ENCODE measurements at regions not wholly inside any gene's neighbourhood (a gene's known extent, or its start where the extent isn't known, plus 50 kb on each side); places are given as distances from the start of the nearest gene placed in this dataset.

GRCh38 chr12:111220363-111220762 lies 148.5 kb downstream of the PHETA1 start:
- intact Hi-C loops (cut with DNase I; ENCODE audit: low total_unique reads): no loop called here
- no peak overlapping the region for H3K4me3 ChIP-seq
- DNase-seq: no peak
- no peaks in the 10 kb centered on the region for H3K4me1 ChIP-seq
- no peak for TF ChIP-seq POLR2A (IDR thresholded peaks at IDR 0.05)
- TF ChIP-seq, protein P1, sequence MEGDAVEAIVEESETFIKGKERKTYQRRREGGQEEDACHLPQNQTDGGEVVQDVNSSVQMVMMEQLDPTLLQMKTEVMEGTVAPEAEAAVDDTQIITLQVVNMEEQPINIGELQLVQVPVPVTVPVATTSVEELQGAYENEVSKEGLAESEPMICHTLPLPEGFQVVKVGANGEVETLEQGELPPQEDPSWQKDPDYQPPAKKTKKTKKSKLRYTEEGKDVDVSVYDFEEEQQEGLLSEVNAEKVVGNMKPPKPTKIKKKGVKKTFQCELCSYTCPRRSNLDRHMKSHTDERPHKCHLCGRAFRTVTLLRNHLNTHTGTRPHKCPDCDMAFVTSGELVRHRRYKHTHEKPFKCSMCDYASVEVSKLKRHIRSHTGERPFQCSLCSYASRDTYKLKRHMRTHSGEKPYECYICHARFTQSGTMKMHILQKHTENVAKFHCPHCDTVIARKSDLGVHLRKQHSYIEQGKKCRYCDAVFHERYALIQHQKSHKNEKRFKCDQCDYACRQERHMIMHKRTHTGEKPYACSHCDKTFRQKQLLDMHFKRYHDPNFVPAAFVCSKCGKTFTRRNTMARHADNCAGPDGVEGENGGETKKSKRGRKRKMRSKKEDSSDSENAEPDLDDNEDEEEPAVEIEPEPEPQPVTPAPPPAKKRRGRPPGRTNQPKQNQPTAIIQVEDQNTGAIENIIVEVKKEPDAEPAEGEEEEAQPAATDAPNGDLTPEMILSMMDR (IDR thresholded peaks at IDR 0.05): no peak
- H3K27me3 ChIP-seq: no peaks in the 10 kb centered on the region
- no peak overlapping the region for H3K27ac ChIP-seq
- H3K9me3 ChIP-seq: no peaks in the 10 kb centered on the region
- no peaks in the 10 kb centered on the region for H3K36me3 ChIP-seq

DNA sequence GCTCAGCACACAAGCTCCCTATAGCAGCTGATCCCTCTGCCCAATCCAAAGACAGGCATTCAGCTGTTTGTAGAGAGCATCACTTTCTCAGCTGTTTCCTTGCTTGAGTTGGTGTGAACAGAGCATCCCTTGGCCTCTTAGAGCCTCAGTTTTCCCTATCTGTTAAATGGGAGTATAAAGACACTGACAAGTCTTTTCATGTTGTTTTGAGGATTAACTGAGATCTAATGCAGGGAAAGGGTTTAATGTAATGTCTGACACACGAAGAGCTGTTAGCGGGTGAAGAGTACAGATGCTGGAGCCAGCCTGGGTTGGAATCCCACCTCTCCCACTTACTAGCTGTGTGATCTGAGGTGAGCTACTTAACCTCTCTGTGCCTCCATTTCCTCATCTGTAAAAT lies 149.5 kb downstream of the PHETA1 start:
- no peaks in the 10 kb centered on the region for H3K27me3 ChIP-seq
- TF ChIP-seq POLR2A (IDR thresholded peaks at IDR 0.05): no peak
- TF ChIP-seq, protein P1 (IDR thresholded peaks at IDR 0.05): no peak
- DNase-seq: no peak
- no peaks in the 10 kb centered on the region for H3K4me1 ChIP-seq
- intact Hi-C loops (cut with DNase I; ENCODE audit: low total_unique reads): no loop called here
- H3K9me3 ChIP-seq: no peaks in the 10 kb centered on the region
- no peaks in the 10 kb centered on the region for H3K36me3 ChIP-seq
- no peak overlapping the region for H3K27ac ChIP-seq
- no peak overlapping the region for H3K4me3 ChIP-seq

- intact Hi-C loops (cut with DNase I; ENCODE audit: low total_unique reads): no loop called here
- no peak for TF ChIP-seq POLR2A (IDR thresholded peaks at IDR 0.05)
- TF ChIP-seq, protein P1 (IDR thresholded peaks at IDR 0.05): no peak
- no peak overlapping the region for H3K27ac ChIP-seq
These were observed 150.4 kb downstream of the PHETA1 start for GRCh38 chr12:111218499-111218898.

GRCh38 chr12:111216387-111217159 lies 152.3 kb downstream of the PHETA1 start:
- TF ChIP-seq, protein P1 (IDR thresholded peaks at IDR 0.05): no peak
- TF ChIP-seq POLR2A (IDR thresholded peaks at IDR 0.05): no peak
- Histone ChIP-seq H3K4me1 (no peaks in the 10 kb centered on the region), H3K4me3 (no peak overlapping the region), H3K9me3 (no peaks in the 10 kb centered on the region), H3K27me3 (no peaks in the 10 kb centered on the region), H3K36me3 (no peaks in the 10 kb centered on the region), H3K27ac (no peak overlapping the region)
- intact Hi-C loops (cut with DNase I; ENCODE audit: low total_unique reads): no loop called here
- no peak for DNase-seq

More at GRCh38 chr12:111218499-111218898, 150.4 kb downstream of the PHETA1 start:
- Histone ChIP-seq H3K27me3 (no peaks in the 10 kb centered on the region), H3K9me3 (no peaks in the 10 kb centered on the region), H3K4me1 (no peaks in the 10 kb centered on the region), H3K36me3 (no peaks in the 10 kb centered on the region), H3K4me3 (no peak overlapping the region)
- DNase-seq: no peak

DNA sequence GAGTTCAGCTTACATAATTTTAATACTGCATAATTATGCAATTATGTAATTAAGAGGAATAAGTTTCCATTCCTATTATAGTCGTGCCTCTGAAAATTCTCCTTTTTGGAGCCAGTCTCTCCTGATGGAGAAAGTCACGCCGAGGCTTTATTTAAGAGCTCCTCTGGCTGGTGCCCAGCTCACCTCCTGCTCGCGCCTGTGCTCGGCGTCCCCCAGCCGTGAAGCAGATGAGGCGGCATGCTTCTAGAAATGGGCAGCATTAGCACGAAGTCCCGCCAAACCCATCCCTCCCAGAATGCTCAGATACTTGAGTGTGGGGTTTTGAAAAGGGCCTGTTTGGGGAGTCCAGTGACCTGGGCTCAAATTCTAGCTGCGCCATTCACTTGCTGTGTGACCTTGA lies 153.0 kb downstream of the PHETA1 start:
- no peaks in the 10 kb centered on the region for H3K9me3 ChIP-seq
- no peak overlapping the region for H3K4me3 ChIP-seq
- H3K36me3 ChIP-seq: no peaks in the 10 kb centered on the region
- no peak for DNase-seq
- no peaks in the 10 kb centered on the region for H3K4me1 ChIP-seq
- intact Hi-C loops (cut with DNase I; ENCODE audit: low total_unique reads): no loop called here
- TF ChIP-seq, protein P1 (IDR thresholded peaks at IDR 0.05): no peak
- no peak for TF ChIP-seq POLR2A (IDR thresholded peaks at IDR 0.05)
- peaks cover 0 to 3% of the 10 kb centered on the region in 2 donors for H3K27me3 ChIP-seq
- H3K27ac ChIP-seq: no peak overlapping the region

All from uterus (tissue), 3 donors.